IMR-90 (cell line): ENCODE measurements at regions not wholly inside any gene's neighbourhood (a gene's known extent, or its start where the extent isn't known, plus 50 kb on each side); places are given as distances from the start of the nearest gene placed in this dataset.

Experiments
- ATAC-seq: fragments of 200-7000 bp; cut with Tn5 transposase; 2 replicates; pipeline ENCODE4 v1.9.1; 2020; ENCODE audit warnings: low read depth, mild to moderate bottlenecking, moderate library complexity
- BruUV-seq: library from RNA; stranded (reverse); fragments of 400-500 nt; replicated peaks from 2 replicates; lab custom pipeline; 2021; lab: Mats Ljungman, UMichigan
- CTCF ChIA-PET: fragments of 300-600 bp; formaldehyde crosslinking; extraction: SDS; loops from one replicate; lab custom pipeline; 2021; ENCODE audit warnings: antibody characterized with exemption; lab: Yijun Ruan, JAX
- POLR2A ChIA-PET: fragments of 300-600 bp; sonication (Branson Sonifier 250); formaldehyde crosslinking; loops from one replicate; lab custom pipeline; 2022; ENCODE audit warnings: antibody characterized with exemption; ENCODE audit not compliant: unreplicated experiment; lab: Charles Lee
- DNase-seq: peaks from one replicate; pipeline ENCODE4 v3.0.0; 2013
- H2AFZ ChIP-seq: replicated peaks from 2 replicates; pipeline ENCODE3; 2013; ENCODE audit warnings: low read length, mild to moderate bottlenecking; ENCODE audit not compliant: poor library complexity
- H2AK5ac ChIP-seq: 2 replicates; pipeline ENCODE4 v1.6.1; 2013; ENCODE audit warnings: low read depth, low read length, inconsistent platforms
- H2AK9ac ChIP-seq: replicated peaks from 2 replicates; pipeline ENCODE3; 2013; ENCODE audit warnings: mild to moderate bottlenecking, low read depth, low read length, moderate library complexity; ENCODE audit not compliant: poor library complexity
- H2BK120ac ChIP-seq: 2 replicates; pipeline ENCODE4 v1.6.1; 2013; ENCODE audit warnings: low read depth, low read length, inconsistent platforms
- H2BK15ac ChIP-seq: 3 replicates; pipeline ENCODE4 v1.6.1; 2013; ENCODE audit warnings: low read depth, low read length, inconsistent platforms
- H2BK20ac ChIP-seq: 2 replicates; pipeline ENCODE4 v1.6.1; 2013; ENCODE audit warnings: low read depth, mild to moderate bottlenecking, inconsistent platforms, low read length, moderate library complexity
- H2BK5ac ChIP-seq: 2 replicates; pipeline ENCODE4 v1.6.1; 2013; ENCODE audit warnings: mild to moderate bottlenecking, low read depth, low read length, inconsistent platforms; ENCODE audit not compliant: poor library complexity, severe bottlenecking
- H3K14ac ChIP-seq: replicated peaks from 2 replicates; pipeline ENCODE4 v1.6.1; 2013; ENCODE audit warnings: low read depth, low read length, inconsistent platforms
- H3K18ac ChIP-seq: 2 replicates; pipeline ENCODE4 v1.6.1; 2013; ENCODE audit warnings: low read depth, low read length, control low read depth
- H3K23ac ChIP-seq: 2 replicates; pipeline ENCODE4 v1.6.1; 2013; ENCODE audit warnings: low read depth, low read length, inconsistent platforms
- H3K27ac ChIP-seq: 2 replicates; pipeline ENCODE4 v1.5.1; 2013; ENCODE audit warnings: mild to moderate bottlenecking, control low read depth, low read length; ENCODE audit not compliant: insufficient read depth
- H3K27me3 ChIP-seq: 2 replicates; pipeline ENCODE4 v1.6.1; 2013; ENCODE audit warnings: low read length; ENCODE audit not compliant: control insufficient read depth, insufficient read depth
- H3K36me3 ChIP-seq: 2 replicates; pipeline ENCODE4 v1.6.1; 2013; ENCODE audit warnings: low read length, mixed read lengths; ENCODE audit not compliant: control insufficient read depth, insufficient read depth
- H3K4ac ChIP-seq: 2 replicates; pipeline ENCODE4 v1.6.1; 2013; ENCODE audit warnings: low read depth, low read length, inconsistent platforms
- H3K4me1 ChIP-seq: 2 replicates; pipeline ENCODE4 v1.6.1; 2013; ENCODE audit warnings: low read length, mixed read lengths; ENCODE audit not compliant: control insufficient read depth, insufficient read depth
- H3K4me2 ChIP-seq: 2 replicates; pipeline ENCODE4 v1.6.1; 2013; ENCODE audit warnings: low read depth, mild to moderate bottlenecking, control low read depth, low read length, moderate library complexity
- H3K4me3 ChIP-seq: 2 replicates; pipeline ENCODE4 v1.5.1; 2013; ENCODE audit warnings: low read depth, mild to moderate bottlenecking, control low read depth, low read length, moderate library complexity; ENCODE audit not compliant: insufficient read depth
- H3K56ac ChIP-seq: 2 replicates; pipeline ENCODE4 v1.6.1; 2013; ENCODE audit warnings: low read length, inconsistent platforms; ENCODE audit not compliant: insufficient read depth; ENCODE audit errors: extremely low read depth
- H3K79me1 ChIP-seq, 2 experiments: 2 replicates each; pipeline ENCODE4 v1.6.1; 2013; ENCODE audit warnings: low read length in 2 of 2, inconsistent platforms in 1 of 2, low read depth in 1 of 2
- H3K9ac ChIP-seq: 2 replicates; pipeline ENCODE4 v1.6.1; 2013; ENCODE audit warnings: low read depth, low read length, control low read depth
- H3K9me1 ChIP-seq: 2 replicates; pipeline ENCODE4 v1.6.1; 2013; ENCODE audit warnings: low read length, inconsistent platforms; ENCODE audit not compliant: insufficient read depth
- H3K9me3 ChIP-seq: 2 replicates; pipeline ENCODE4 v1.6.1; 2013; ENCODE audit warnings: low read length; ENCODE audit not compliant: control insufficient read depth, insufficient read depth
- H4K20me1 ChIP-seq: 2 replicates; pipeline ENCODE4 v1.6.1; 2013; ENCODE audit warnings: low read length, inconsistent platforms; ENCODE audit not compliant: insufficient read depth
- H4K5ac ChIP-seq: 2 replicates; pipeline ENCODE4 v1.6.1; 2013; ENCODE audit warnings: mild to moderate bottlenecking, low read depth, low read length, control low read depth
- H4K8ac ChIP-seq, 2 experiments: 2 replicates each; pipeline ENCODE4 v1.6.1; 2013; ENCODE audit warnings: low read depth in 2 of 2, low read length in 2 of 2, control low read depth in 1 of 2, inconsistent platforms in 1 of 2
- H4K91ac ChIP-seq: 2 replicates; pipeline ENCODE4 v1.6.1; 2013; ENCODE audit warnings: low read depth, low read length, inconsistent platforms; ENCODE audit not compliant: insufficient read depth
- CEBPB ChIP-seq: IDR thresholded peaks from 2 replicates; pipeline ENCODE4 v1.6.1; 2012; ENCODE audit warnings: low read depth, low read length, improper control_type of control experiment
- CHD1 ChIP-seq: IDR thresholded peaks from 2 replicates; pipeline ENCODE4 v1.6.1; 2012; ENCODE audit warnings: low read depth, low read length, improper control_type of control experiment
- ELK1 ChIP-seq: fragments of 150-350 bp; IDR thresholded peaks from 2 replicates; pipeline ENCODE4 v1.6.1; 2016; ENCODE audit warnings: low read depth, mild to moderate bottlenecking, low read length, moderate library complexity, borderline replicate concordance
- FOS ChIP-seq: fragments of 150-350 bp; IDR thresholded peaks from 2 replicates; pipeline ENCODE4 v1.6.1; 2016; ENCODE audit warnings: low read depth, low read length
- MAFK ChIP-seq: IDR thresholded peaks from 2 replicates; pipeline ENCODE4 v1.6.1; 2012; ENCODE audit warnings: low read depth, low read length, improper control_type of control experiment
- MAZ ChIP-seq: IDR thresholded peaks from 2 replicates; pipeline ENCODE4 v1.6.1; 2012; ENCODE audit warnings: low read depth, mild to moderate bottlenecking, low read length, improper control_type of control experiment, moderate library complexity, borderline replicate concordance
- MXI1 ChIP-seq: IDR thresholded peaks from 2 replicates; pipeline ENCODE4 v1.6.1; 2012; ENCODE audit warnings: low read depth, mild to moderate bottlenecking, low read length, moderate library complexity, borderline replicate concordance
- RAD21 ChIP-seq: IDR thresholded peaks from 2 replicates; pipeline ENCODE4 v1.6.1; 2012; ENCODE audit warnings: low read length, improper control_type of control experiment
- RCOR1 ChIP-seq: IDR thresholded peaks from 2 replicates; pipeline ENCODE4 v1.6.1; 2012; ENCODE audit warnings: mild to moderate bottlenecking, low read length, improper control_type of control experiment; ENCODE audit not compliant: insufficient replicate concordance
- RFX5 ChIP-seq: IDR thresholded peaks from 2 replicates; pipeline ENCODE4 v1.8.0; 2012; ENCODE audit warnings: low read depth, mild to moderate bottlenecking, low read length, moderate library complexity
- USF2 ChIP-seq: fragments of 150-350 bp; IDR thresholded peaks from 2 replicates; pipeline ENCODE4 v1.6.1; 2017; ENCODE audit warnings: mild to moderate bottlenecking, antibody characterized with exemption, low read length, low read depth
- WGBS, 2 experiments: methylation state at CpG; one replicate each; pipeline versions ENCODE4 v1.1.5 to v1.1.7; 2013; ENCODE audit warnings: missing lambda C conversion rate in 2 of 2; ENCODE audit not compliant: insufficient read length in 1 of 2; ENCODE audit errors: extremely low coverage in 2 of 2; 5-methylcytosine and 5-hydroxymethylcytosine counted together
- dilution Hi-C: fragments of 300-500 bp; cut with HindIII; formaldehyde crosslinking; loops from one replicate; pipeline ENCODE4 v1.14.3; 2018; ENCODE audit warnings: low sequenced_read_pairs; ENCODE audit not compliant: unreplicated experiment
- in situ Hi-C: fragments of 300-500 bp; cut with MboI; formaldehyde crosslinking; loops from 3 replicates; pipeline ENCODE4 v1.14.3; 2019; ENCODE audit warnings: low sequenced_read_pairs, inconsistent platforms, mixed read lengths
- intact Hi-C: fragments of 100-400 bp; cut with micrococcal nuclease; formaldehyde crosslinking; loops from 2 replicates; pipeline ENCODE4 v1.10.0; 2022

- Histone ChIP-seq H4K91ac (no peak overlapping the region), H3K4me2 (no peak overlapping the region), H3K27ac (no peak overlapping the region), H3K36me3 (no peaks in the 10 kb centered on the region), H3K56ac (no peak overlapping the region), H4K5ac (no peak overlapping the region), H3K18ac (no peak overlapping the region), H3K27me3 (no peaks in the 10 kb centered on the region), H3K9me3 (no peaks in the 10 kb centered on the region), H3K9me1 (0 out of 2 replicates have a peak, but pooled peaks cover 2% of the 10 kb centered on the region), H2BK15ac (no peak overlapping the region), H2AK9ac (no peak overlapping the region), H2AK5ac (no peak overlapping the region), H3K79me1 (no peaks in the 10 kb centered on the region), H2BK120ac (no peak overlapping the region), H2BK20ac (no peak overlapping the region), H3K4me1 (peaks cover 2% of the 10 kb centered on the region), H2BK5ac (no peak overlapping the region), H3K14ac (no peak overlapping the region), H3K9ac (no peak overlapping the region), H4K8ac (no peak overlapping the region), H2AFZ (no peak overlapping the region), H4K20me1 (no peaks in the 10 kb centered on the region), H3K4ac (no peak overlapping the region), H3K4me3 (no peak overlapping the region), H3K23ac (no peak overlapping the region)
- in situ Hi-C loops = no loop called here
- dilution Hi-C loops = no loop called here
- DNase-seq (no peak), ATAC-seq (no peak)
- ChIA-PET POLR2A (interaction anchor here (0.6 kb wide), 1 partner anchor 417 kb away, joined by 3 read pairs; no protein-coding TSS in a partner anchor), CTCF (interaction anchor here (0.8 kb wide), 1 partner anchor 20 kb away, joined by 3 read pairs; no protein-coding TSS in a partner anchor)
- no peak for TF ChIP-seq ELK1
- no peak for TF ChIP-seq MAFK
- no peak for TF ChIP-seq MXI1
- TF ChIP-seq CEBPB = no peak
- TF ChIP-seq RAD21 = no peak
- no peak for TF ChIP-seq CHD1
- no peak for TF ChIP-seq RFX5
- no peak for TF ChIP-seq FOS
- no peak for TF ChIP-seq USF2
- TF ChIP-seq MAZ = no peak
- no peak for TF ChIP-seq RCOR1
- intact Hi-C loops = loop anchor here (10.0 kb wide), 1 partner anchor 415 kb away; no protein-coding TSS in a partner anchor
- WGBS, 2 experiments = no CpG with 5 or more reads among the region's 1 CpG
- no TSS peak for BruUV-seq
Measured at GRCh38 chr6:6729971-6730370, 141.5 kb downstream of the LY86 start.
